SW480 (cell line): ENCODE measurements at regions not wholly inside any gene's neighbourhood (a gene's known extent, or its start where the extent isn't known, plus 50 kb on each side); places are given as distances from the start of the nearest gene placed in this dataset.

ENCODE experiments used
- DNase-seq: peaks from one replicate; pipeline ENCODE4 v3.0.0-alpha.2; 2016; ENCODE audit warnings: low spot score

GRCh38 chr11:91860661-91861060 lies 364.0 kb upstream of the FAT3 start:
- no peak for DNase-seq

- no peak for DNase-seq
Measured at GRCh38 chr11:91859666-91860065, 365.0 kb upstream of the FAT3 start.

- DNase-seq = no peak
Measured at GRCh38 chr11:91857179-91857578, 367.4 kb upstream of the FAT3 start.

GRCh38 chr11:91854780-91855179 lies 369.8 kb upstream of the FAT3 start:
- DNase-seq = no peak

GRCh38 chr11:91854171-91854570 lies 370.4 kb upstream of the FAT3 start:
- no peak for DNase-seq

- DNase-seq = no peak
Measured at GRCh38 chr11:91851908-91852307, 372.7 kb upstream of the FAT3 start.

- no peak for DNase-seq
Measured at GRCh38 chr11:91850533-91851275, 373.9 kb upstream of the FAT3 start.

GRCh38 chr11:91850021-91850420 lies 374.6 kb upstream of the FAT3 start:
- DNase-seq = no peak

GRCh38 chr11:91846649-91847048 lies 378.0 kb upstream of the FAT3 start:
- no peak for DNase-seq

- DNase-seq = no peak
Measured at GRCh38 chr11:91846002-91846401, 378.6 kb upstream of the FAT3 start.

- DNase-seq = no peak
Measured at GRCh38 chr11:91840640-91841240, 383.9 kb upstream of the FAT3 start.

- DNase-seq = no peak
Measured at GRCh38 chr11:91837411-91838330, 386.9 kb upstream of the FAT3 start.

- no peak for DNase-seq
Measured at GRCh38 chr11:91835051-91835560, 389.5 kb upstream of the FAT3 start.

GRCh38 chr11:91828901-91829300 lies 395.7 kb upstream of the FAT3 start:
- no peak for DNase-seq

- no peak for DNase-seq
Measured at GRCh38 chr11:91825777-91826176, 398.8 kb upstream of the FAT3 start.

GRCh38 chr11:91823252-91823830 lies 401.3 kb upstream of the FAT3 start:
- no peak for DNase-seq

GRCh38 chr11:91822805-91823204 lies 401.8 kb upstream of the FAT3 start:
- DNase-seq = no peak

- DNase-seq = no peak
Measured at GRCh38 chr11:91820709-91821108, 403.9 kb upstream of the FAT3 start.

- DNase-seq = no peak
Measured at GRCh38 chr11:91819777-91820176, 404.8 kb upstream of the FAT3 start.

GRCh38 chr11:91819195-91819594 lies 405.4 kb upstream of the FAT3 start:
- DNase-seq = no peak

- DNase-seq = no peak
Measured at GRCh38 chr11:91817996-91818395, 406.6 kb upstream of the FAT3 start.

- DNase-seq = no peak
Measured at GRCh38 chr11:91813263-91813662, 411.4 kb upstream of the FAT3 start.
